GM23338 (cell line): ENCODE measurements at regions not wholly inside any gene's neighbourhood (a gene's known extent, or its start where the extent isn't known, plus 50 kb on each side); places are given as distances from the start of the nearest gene placed in this dataset.

Source experiments
- CREB1 ChIP-seq: fragments of 250-450 bp; sonication (Bioruptor Pico); IDR thresholded peaks from 2 replicates; pipeline ENCODE4 v1.5.0; 2020; ENCODE audit warnings: low read depth, mild to moderate bottlenecking, moderate library complexity
- CTCF ChIP-seq, 2 experiments: fragments of 200-600 bp in 1 of 2; sonication (generic) in 1 of 2; conservative IDR thresholded peaks; 2 replicates each; pipeline versions ENCODE4 v1.5.1 to v1.6.1; 2016 to 2017; ENCODE audit warnings: antibody characterized with exemption in 2 of 2, low read depth in 2 of 2, mild to moderate bottlenecking in 2 of 2, moderate library complexity in 1 of 2
- EZH2 ChIP-seq: fragments of 200-600 bp; sonication (generic); IDR thresholded peaks from one replicate; pipeline ENCODE4 v1.8.0; 2017; ENCODE audit warnings: antibody characterized with exemption, mild to moderate bottlenecking, low read depth; ENCODE audit not compliant: unreplicated experiment
- JUNB ChIP-seq: IDR thresholded peaks from one replicate; pipeline ENCODE4 v1.6.1; 2016; ENCODE audit warnings: antibody characterized with exemption; ENCODE audit not compliant: unreplicated experiment
- NANOG ChIP-seq: IDR thresholded peaks from 2 replicates; pipeline ENCODE4 v1.6.1; 2016; ENCODE audit warnings: antibody characterized with exemption, borderline replicate concordance
- POLR2AphosphoS5 ChIP-seq: IDR thresholded peaks from 2 replicates; pipeline ENCODE4 v1.6.1; 2016; ENCODE audit warnings: antibody characterized with exemption, low read depth
- REST ChIP-seq: IDR thresholded peaks from one replicate; pipeline ENCODE4 v1.6.1; 2018; ENCODE audit warnings: antibody characterized with exemption; ENCODE audit not compliant: unreplicated experiment
- ZNF114 ChIP-seq: fragments of 250-450 bp; sonication (Bioruptor Pico); IDR thresholded peaks from 2 replicates; pipeline ENCODE4 v1.5.0; 2020; ENCODE audit warnings: mild to moderate bottlenecking, moderate library complexity
- ZNF462 ChIP-seq: fragments of 250-450 bp; sonication (Bioruptor Pico); IDR thresholded peaks from 2 replicates; pipeline ENCODE4 v1.5.0; 2020; ENCODE audit warnings: mild to moderate bottlenecking, moderate library complexity

DNA sequence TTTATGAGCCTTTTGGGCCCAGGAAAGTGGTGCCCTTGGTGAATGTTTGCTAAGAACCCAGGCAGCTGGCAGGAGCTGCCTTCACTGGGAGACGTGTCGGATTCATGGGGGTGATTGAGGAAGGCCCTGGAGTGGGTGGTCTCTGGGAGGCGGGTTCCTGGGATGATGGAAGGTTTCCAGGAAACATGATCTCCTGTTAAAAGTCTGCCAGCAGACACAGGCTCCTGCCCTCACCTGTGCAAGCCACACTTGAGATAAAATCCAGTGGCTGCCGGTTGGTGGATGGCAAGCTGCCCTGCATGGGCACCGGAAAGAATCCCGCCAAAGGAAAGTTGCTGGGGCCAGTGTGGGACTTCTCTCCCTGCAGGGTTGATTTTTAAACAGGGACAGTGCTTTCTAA, 189.0 kb upstream of the CIBAR2 start (continued):
- no peak for TF ChIP-seq ZNF462 (CRISPR knock-in tag)
- no peak for TF ChIP-seq JUNB
- no peak for TF ChIP-seq REST
- no peak for TF ChIP-seq ZNF114 (CRISPR knock-in tag)
- no peak for TF ChIP-seq EZH2
- TF ChIP-seq CREB1, result no peak
- TF ChIP-seq POLR2AphosphoS5, result no peak
- TF ChIP-seq CTCF (conservative IDR thresholded peaks at IDR 0.05; ENCODE audit: low read depth in 2 of 2), result no peak
- no peak for TF ChIP-seq NANOG
